WI38 (cell line): ENCODE measurements at regions not wholly inside any gene's neighbourhood (a gene's known extent, or its start where the extent isn't known, plus 50 kb on each side); places are given as distances from the start of the nearest gene placed in this dataset.

Experiments
- H3K4me3 ChIP-seq: 2 replicates; pipeline ENCODE4 v1.5.1; 2011; ENCODE audit warnings: low read depth, mild to moderate bottlenecking, control low read depth, low read length
- CTCF ChIP-seq: IDR thresholded peaks from 2 replicates; pipeline ENCODE4 v1.5.1; 2012; ENCODE audit warnings: low read depth, mild to moderate bottlenecking, control low read depth, low read length

GRCh38 chr10:131512852-131513251 is 201.3 kb upstream of the TCERG1L start:
- TF ChIP-seq CTCF = no peak
- H3K4me3 ChIP-seq = no peak overlapping the region

- no peak for TF ChIP-seq CTCF
- no peak overlapping the region for H3K4me3 ChIP-seq
These were observed 201.9 kb upstream of the TCERG1L start for GRCh38 chr10:131513445-131513844.

GRCh38 chr10:131513901-131514300 is 202.4 kb upstream of the TCERG1L start:
- no peak for TF ChIP-seq CTCF
- H3K4me3 ChIP-seq = no peak overlapping the region

GRCh38 chr10:131514454-131514853 is 202.9 kb upstream of the TCERG1L start:
- H3K4me3 ChIP-seq = no peak overlapping the region
- TF ChIP-seq CTCF = no peak

- TF ChIP-seq CTCF = no peak
- H3K4me3 ChIP-seq = no peak overlapping the region
These were observed 204.8 kb upstream of the TCERG1L start for GRCh38 chr10:131516285-131516684.

- no peak overlapping the region for H3K4me3 ChIP-seq
- no peak for TF ChIP-seq CTCF
These were observed 206.3 kb upstream of the TCERG1L start for GRCh38 chr10:131517781-131518180.

GRCh38 chr10:131519723-131520605 is 208.4 kb upstream of the TCERG1L start:
- TF ChIP-seq CTCF = no peak
- no peak overlapping the region for H3K4me3 ChIP-seq
